ENCODE measurements at regions not wholly inside any gene's neighbourhood (a gene's known extent, or its start where the extent isn't known, plus 50 kb on each side); places are given as distances from the start of the nearest gene placed in this dataset.

GRCh38 chr21:38206646-38207045 is 50.1 kb upstream of the KCNJ15 start:
- no peak for TF ChIP-seq CTCF (IDR thresholded peaks at IDR 0.05; ENCODE audit: insufficient read depth, low read length, poor library complexity, severe bottlenecking)
- no peak overlapping the region for H3K4me3 ChIP-seq (ENCODE audit: low read depth, low read length)
- no peaks in the 10 kb centered on the region for H3K27me3 ChIP-seq (ENCODE audit: control insufficient read depth, insufficient read depth, low read length)
- H3K36me3 ChIP-seq (ENCODE audit: control insufficient read depth, insufficient read depth, low read length): no peaks in the 10 kb centered on the region
- DNase-seq (ENCODE audit: low read depth): no peak
